ENCODE measurements at regions not wholly inside any gene's neighbourhood (a gene's known extent, or its start where the extent isn't known, plus 50 kb on each side); places are given as distances from the start of the nearest gene placed in this dataset.

DNA sequence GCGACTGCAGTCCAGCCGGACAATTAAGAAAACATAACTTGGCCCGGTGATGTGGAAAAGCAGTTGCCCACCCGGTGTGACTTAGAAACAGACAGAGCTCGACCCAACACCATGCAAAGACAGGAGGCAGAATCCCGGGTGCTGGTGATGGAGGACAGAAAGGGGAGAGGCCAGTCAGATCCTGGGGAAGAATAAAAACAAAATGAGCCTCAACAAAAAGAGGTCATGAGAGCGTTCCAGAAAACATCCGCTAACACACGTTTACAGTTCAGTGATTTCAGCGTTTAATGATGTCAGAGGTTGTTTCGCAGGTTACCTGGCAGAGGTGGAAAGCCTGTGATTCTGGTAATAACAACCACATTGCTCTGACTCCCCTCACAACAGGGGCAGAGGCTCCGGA is 111.9 kb downstream of the OSR1 start:
- H3K4me2 ChIP-seq (ENCODE audit: unreplicated experiment), result no peak overlapping the region
- no peak for DNase-seq
- no peak overlapping the region for H3K27ac ChIP-seq
- H3K9me3 ChIP-seq (ENCODE audit: low read depth), result no peaks in the 10 kb centered on the region
- no peaks in the 10 kb centered on the region for H3K9me2 ChIP-seq (ENCODE audit: insufficient read depth)
- H3K9ac ChIP-seq, result no peak overlapping the region
- H3K4me1 ChIP-seq (ENCODE audit: insufficient read depth), result no peaks in the 10 kb centered on the region
- no peak overlapping the region for H3K4me3 ChIP-seq
- no peaks in the 10 kb centered on the region for H3K36me3 ChIP-seq (ENCODE audit: low read depth)
- no peaks in the 10 kb centered on the region for H4K20me1 ChIP-seq (ENCODE audit: insufficient read depth)
- no peak overlapping the region for H2AFZ ChIP-seq
- 70 to 74% methylated on average over 12 of the region's 12 CpGs for WGBS, 2 experiments (ENCODE audit: low coverage in 1 of 2, low lambda C conversion rate in 2 of 2, missing lambda C conversion rate in 2 of 2)
- H3K79me2 ChIP-seq (ENCODE audit: insufficient read depth), result no peaks in the 10 kb centered on the region
- H3K27me3 ChIP-seq (replicated peaks; ENCODE audit: insufficient read depth), result no peaks in the 10 kb centered on the region
- H3F3A ChIP-seq (ENCODE audit: insufficient read depth), result no peaks in the 10 kb centered on the region
- in situ Hi-C loops (cut with MboI), result no loop called here
- no peak for TF ChIP-seq EZH2phosphoT487 (IDR thresholded peaks at IDR 0.05; ENCODE audit: insufficient read depth, low read depth)
- TF ChIP-seq EZH2 (IDR thresholded peaks at IDR 0.05; ENCODE audit: insufficient read depth, poor library complexity, severe bottlenecking), result no peak

DNA sequence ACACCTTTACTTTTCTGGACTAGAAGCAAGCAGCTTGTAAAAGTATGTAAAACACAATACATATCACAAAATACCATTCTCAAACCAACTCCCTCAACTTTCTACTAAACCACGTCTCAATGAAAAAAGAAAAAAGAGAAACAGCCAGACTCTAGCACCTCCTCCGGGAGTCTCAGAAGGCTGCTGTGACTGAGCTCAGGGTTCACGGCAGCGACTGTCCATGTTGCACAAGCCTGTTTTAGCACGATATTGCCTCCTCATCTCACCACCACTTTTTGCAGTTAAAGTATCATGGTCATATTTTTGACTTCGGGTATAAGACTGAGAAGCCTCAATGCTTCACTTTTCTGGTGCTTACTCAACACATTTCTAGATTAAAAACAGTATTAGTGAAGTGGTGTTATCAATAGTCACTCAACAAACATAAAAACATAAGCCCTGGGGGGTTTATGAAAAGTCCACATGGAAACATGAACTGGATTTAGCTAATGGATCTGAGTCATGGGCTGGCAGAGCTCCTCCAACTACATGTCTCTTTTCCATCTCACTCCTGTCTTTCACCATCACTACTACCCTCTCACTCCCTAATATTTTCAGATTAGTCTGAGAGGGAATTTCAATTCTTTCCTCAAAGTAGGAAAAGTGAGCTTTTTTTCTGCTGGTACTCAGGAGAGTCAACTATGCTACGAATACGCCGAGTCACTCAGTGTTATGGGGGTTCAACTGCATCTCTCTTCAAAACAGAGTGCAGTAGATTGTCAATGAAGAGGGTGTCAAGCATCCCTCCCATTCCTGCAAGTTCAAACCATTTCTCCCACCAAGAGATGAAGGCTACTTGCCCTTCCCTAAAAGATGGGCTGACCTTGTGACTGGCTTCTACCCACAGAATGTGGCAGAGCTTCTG is 113.7 kb downstream of the OSR1 start:
- Histone ChIP-seq H3K9me3 (ENCODE audit: low read depth) (no peaks in the 10 kb centered on the region), H3F3A (ENCODE audit: insufficient read depth) (no peaks in the 10 kb centered on the region), H3K4me1 (ENCODE audit: insufficient read depth) (no peaks in the 10 kb centered on the region), H3K27me3 (replicated peaks; ENCODE audit: insufficient read depth) (no peaks in the 10 kb centered on the region), H3K79me2 (ENCODE audit: insufficient read depth) (no peaks in the 10 kb centered on the region), H3K4me2 (ENCODE audit: unreplicated experiment) (no peak overlapping the region), H3K27ac (no peak overlapping the region), H3K9me2 (ENCODE audit: insufficient read depth) (no peaks in the 10 kb centered on the region), H3K9ac (no peak overlapping the region), H3K36me3 (ENCODE audit: low read depth) (no peaks in the 10 kb centered on the region), H3K4me3 (no peak overlapping the region), H4K20me1 (ENCODE audit: insufficient read depth) (no peaks in the 10 kb centered on the region), H2AFZ (no peak overlapping the region)
- TF ChIP-seq EZH2 (IDR thresholded peaks at IDR 0.05; ENCODE audit: insufficient read depth, poor library complexity, severe bottlenecking), result no peak
- no peak for TF ChIP-seq EZH2phosphoT487 (IDR thresholded peaks at IDR 0.05; ENCODE audit: insufficient read depth, low read depth)
- peak; percentile 37 for DNase-seq
- in situ Hi-C loops (cut with MboI), result no loop called here
- WGBS, 2 experiments (ENCODE audit: low coverage in 1 of 2, low lambda C conversion rate in 2 of 2, missing lambda C conversion rate in 2 of 2), result 95 to 96% methylated on average over 9 of the region's 9 CpGs

DNA sequence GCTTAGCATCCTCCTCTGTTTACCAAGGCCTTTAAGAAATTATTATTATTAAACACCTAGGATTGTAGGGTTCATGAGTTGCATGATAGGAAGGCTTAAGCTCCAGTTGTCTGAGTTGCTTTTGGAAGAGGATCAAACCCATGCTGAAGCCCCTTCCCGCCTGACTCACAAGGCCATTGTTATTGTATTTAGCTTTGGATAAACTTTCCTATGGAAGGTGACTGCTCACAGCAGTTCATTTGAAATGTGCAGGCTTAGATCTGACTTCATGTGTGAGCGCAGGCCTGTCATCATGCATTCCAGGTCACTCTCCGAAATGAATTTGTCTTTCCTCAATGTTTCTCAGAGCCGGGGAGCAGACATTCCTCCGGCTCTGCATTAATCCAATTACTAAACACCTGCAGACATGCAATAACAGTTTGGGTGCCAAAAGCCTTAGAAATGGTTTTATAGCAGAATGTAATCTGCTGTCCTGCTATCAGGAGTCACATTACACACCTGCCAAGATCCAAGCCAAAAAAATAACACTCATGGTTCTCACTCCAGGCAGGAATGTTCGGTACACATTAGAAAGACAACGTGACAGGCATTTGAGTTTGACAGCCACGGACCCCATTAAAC is 119.9 kb downstream of the OSR1 start:
- DNase-seq, result no peak
- Histone ChIP-seq H3K4me2 (ENCODE audit: unreplicated experiment) (no peak overlapping the region), H3K27me3 (replicated peaks; ENCODE audit: insufficient read depth) (no peaks in the 10 kb centered on the region), H2AFZ (no peak overlapping the region), H3K79me2 (ENCODE audit: insufficient read depth) (no peaks in the 10 kb centered on the region), H3K9ac (no peak overlapping the region), H3K36me3 (ENCODE audit: low read depth) (no peaks in the 10 kb centered on the region), H3K9me2 (ENCODE audit: insufficient read depth) (no peaks in the 10 kb centered on the region), H3K4me1 (ENCODE audit: insufficient read depth) (peaks cover 11% of the 10 kb centered on the region), H3F3A (ENCODE audit: insufficient read depth) (peaks cover 4% of the 10 kb centered on the region; the same call in 1 of the 2 replicates), H3K9me3 (ENCODE audit: low read depth) (no peaks in the 10 kb centered on the region), H3K27ac (no peak overlapping the region), H4K20me1 (ENCODE audit: insufficient read depth) (no peaks in the 10 kb centered on the region), H3K4me3 (no peak overlapping the region)
- TF ChIP-seq EZH2phosphoT487 (IDR thresholded peaks at IDR 0.05; ENCODE audit: insufficient read depth, low read depth), result no peak
- TF ChIP-seq EZH2 (IDR thresholded peaks at IDR 0.05; ENCODE audit: insufficient read depth, poor library complexity, severe bottlenecking), result no peak
- 93 to 96% methylated on average over 8 of the region's 8 CpGs for WGBS, 2 experiments (ENCODE audit: low coverage in 1 of 2, low lambda C conversion rate in 2 of 2, missing lambda C conversion rate in 2 of 2)
- in situ Hi-C loops (cut with MboI), result no loop called here

DNA sequence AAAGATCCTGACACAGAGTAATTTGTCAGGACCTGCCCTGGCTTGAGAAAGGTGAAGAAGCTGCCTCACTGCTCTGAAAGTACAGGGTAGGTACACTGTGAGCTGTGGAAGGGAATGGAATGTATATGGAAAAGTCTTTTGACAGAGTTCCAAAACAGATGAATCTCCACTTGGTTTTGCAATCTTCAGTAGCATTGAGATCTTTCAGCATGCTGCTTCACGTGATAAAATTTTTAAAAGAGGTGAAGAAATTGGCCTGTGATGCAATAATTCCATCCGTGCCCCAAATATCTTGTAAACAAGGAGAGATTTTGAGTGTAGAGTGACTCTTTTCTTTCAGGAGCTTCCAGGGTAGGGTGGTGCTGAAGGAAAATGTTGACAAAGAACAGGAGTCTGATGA is 123.1 kb downstream of the OSR1 start:
- Histone ChIP-seq H3K4me3 (no peak overlapping the region), H3K4me1 (ENCODE audit: insufficient read depth) (peaks cover 11% of the 10 kb centered on the region), H3K27ac (0 out of 2 replicates have a peak overlapping the region, but pooled peaks have one; percentile 11), H3K9ac (no peak overlapping the region), H3K4me2 (ENCODE audit: unreplicated experiment) (peak overlapping the region; percentile 3), H3K27me3 (replicated peaks; ENCODE audit: insufficient read depth) (no peaks in the 10 kb centered on the region), H2AFZ (no peak overlapping the region), H3K9me2 (ENCODE audit: insufficient read depth) (no peaks in the 10 kb centered on the region), H3K79me2 (ENCODE audit: insufficient read depth) (no peaks in the 10 kb centered on the region), H3K36me3 (ENCODE audit: low read depth) (no peaks in the 10 kb centered on the region), H3F3A (ENCODE audit: insufficient read depth) (peaks cover 4% of the 10 kb centered on the region; the same call in 1 of the 2 replicates), H3K9me3 (ENCODE audit: low read depth) (no peaks in the 10 kb centered on the region), H4K20me1 (ENCODE audit: insufficient read depth) (no peaks in the 10 kb centered on the region)
- peak; percentile 84 for DNase-seq
- 0 to 5% methylated on average over 2 of the region's 2 CpGs for WGBS, 2 experiments (ENCODE audit: low coverage in 1 of 2, low lambda C conversion rate in 2 of 2, missing lambda C conversion rate in 2 of 2)
- in situ Hi-C loops (cut with MboI), result no loop called here
- TF ChIP-seq EZH2phosphoT487 (IDR thresholded peaks at IDR 0.05; ENCODE audit: insufficient read depth, low read depth) (0 out of 2 replicates have a peak, but pooled peaks have one; percentile 28), EZH2 (IDR thresholded peaks at IDR 0.05; ENCODE audit: insufficient read depth, poor library complexity, severe bottlenecking) (no peak)
